Fibroblast of skin of left biceps (primary cell): ENCODE measurements at regions not wholly inside any gene's neighbourhood (a gene's known extent, or its start where the extent isn't known, plus 50 kb on each side); places are given as distances from the start of the nearest gene placed in this dataset.
"Not testable (repeated sequence)": the region's sequence is repeated elsewhere in the genome, so short reads cannot be mapped to it uniquely, and the experiment has no call there.

Experiments used
- DNase-seq, 2 experiments: peaks; one replicate each; pipeline ENCODE4 v3.0.0-alpha.2; 2013; ENCODE audit warnings: low read depth in 2 of 2

- no peak for DNase-seq
Observed at GRCh38 chr5:166595274-166595951, 1696.0 kb upstream of the WWC1 start.

- DNase-seq: no peak
Observed at GRCh38 chr5:166596043-166596442, 1695.4 kb upstream of the WWC1 start.

- DNase-seq: no peak
Observed at GRCh38 chr5:166602271-166602670, 1689.2 kb upstream of the WWC1 start.

GRCh38 chr5:166617507-166617906 is 1673.9 kb upstream of the WWC1 start:
- DNase-seq: no peak

- no peak for DNase-seq
Observed at GRCh38 chr5:166618526-166618925, 1672.9 kb upstream of the WWC1 start.

GRCh38 chr5:166624573-166624972 is 1666.9 kb upstream of the WWC1 start:
- no peak for DNase-seq

- peak; percentile 15 to 23 for DNase-seq
Observed at GRCh38 chr5:166625210-166625865, 1666.1 kb upstream of the WWC1 start.

- DNase-seq: no peak
Observed at GRCh38 chr5:166637295-166637694, 1654.2 kb upstream of the WWC1 start.

- no peak for DNase-seq
Observed at GRCh38 chr5:166639151-166639550, 1652.3 kb upstream of the WWC1 start.

- DNase-seq: not testable (repeated sequence)
Observed at GRCh38 chr5:166640136-166640535, 1651.3 kb upstream of the WWC1 start.

- DNase-seq: no peak
Observed at GRCh38 chr5:166648736-166649135, 1642.7 kb upstream of the WWC1 start.

- DNase-seq: peak; percentile 6 to 26
Observed at GRCh38 chr5:166649676-166650075, 1641.8 kb upstream of the WWC1 start.

GRCh38 chr5:166651234-166651633 is 1640.2 kb upstream of the WWC1 start:
- no peak for DNase-seq

- peak in 1 of 2 experiments; percentile 9 for DNase-seq
Observed at GRCh38 chr5:166671811-166672210, 1619.6 kb upstream of the WWC1 start.

- DNase-seq: no peak
Observed at GRCh38 chr5:166672431-166672830, 1619.0 kb upstream of the WWC1 start.

GRCh38 chr5:166677891-166678290 is 1613.6 kb upstream of the WWC1 start:
- DNase-seq: no peak

- no peak for DNase-seq
Observed at GRCh38 chr5:166679331-166679730, 1612.1 kb upstream of the WWC1 start.

- no peak for DNase-seq
Observed at GRCh38 chr5:166695326-166695725, 1596.1 kb upstream of the WWC1 start.

- DNase-seq: peak in 1 of 2 experiments; percentile 33
Observed at GRCh38 chr5:166708291-166708690, 1583.2 kb upstream of the WWC1 start.

- no peak for DNase-seq
Observed at GRCh38 chr5:166709691-166710090, 1581.8 kb upstream of the WWC1 start.

GRCh38 chr5:166710271-166710670 is 1581.2 kb upstream of the WWC1 start:
- DNase-seq: no peak

- no peak for DNase-seq
Observed at GRCh38 chr5:166712447-166713185, 1578.8 kb upstream of the WWC1 start.

GRCh38 chr5:166713295-166713694 is 1578.2 kb upstream of the WWC1 start:
- no peak for DNase-seq
